ENCODE measurements at regions not wholly inside any gene's neighbourhood (a gene's known extent, or its start where the extent isn't known, plus 50 kb on each side); places are given as distances from the start of the nearest gene placed in this dataset.

DNA sequence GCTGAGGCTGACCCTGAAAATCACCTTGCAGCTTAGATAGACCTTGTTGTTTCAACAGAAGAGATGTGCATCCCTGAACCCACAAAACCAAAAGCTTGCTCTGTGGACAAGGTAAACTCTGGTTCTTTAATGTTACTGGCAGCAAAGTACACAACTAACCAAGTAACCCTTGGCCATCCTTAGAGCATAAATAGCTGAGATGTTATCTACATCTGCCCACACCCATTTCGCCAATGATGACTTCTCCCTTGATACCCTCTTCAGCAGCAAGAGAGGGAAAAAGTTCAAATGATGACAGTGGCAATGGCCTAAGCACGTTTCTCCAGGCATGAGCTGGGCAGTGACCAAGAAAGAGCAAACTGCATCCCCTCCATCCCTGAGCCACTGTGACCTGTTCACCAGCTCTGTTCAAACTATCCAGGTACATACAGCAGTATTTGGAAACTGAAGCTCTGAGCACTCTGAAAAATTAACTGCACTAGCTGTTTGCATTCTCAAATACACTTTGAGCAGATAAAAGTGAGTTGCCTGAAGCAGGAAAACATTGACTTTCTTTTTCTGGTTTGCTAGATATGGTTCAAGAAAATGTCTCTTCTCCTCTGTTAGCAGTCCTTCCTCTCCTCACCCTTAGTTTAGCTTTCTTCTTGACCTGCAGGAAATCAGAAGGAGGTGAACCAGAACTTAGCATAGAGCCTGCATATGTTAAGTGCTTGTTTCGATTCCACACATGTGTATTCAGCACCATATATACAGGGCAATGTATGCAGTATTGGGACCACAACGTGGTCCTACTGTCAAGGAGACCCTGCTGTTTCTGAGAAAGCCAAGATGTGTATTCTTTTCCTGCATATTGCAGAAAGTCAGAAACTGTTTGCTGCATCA is 231.7 kb downstream of the FOXO1 start:
- no peak overlapping the region for H3K4me3 ChIP-seq (ENCODE audit: low read depth, low read length)
- TF ChIP-seq POLR2A (IDR thresholded peaks at IDR 0.05; ENCODE audit: extremely low read depth, insufficient read length), result no peak
- TF ChIP-seq MYC (IDR thresholded peaks at IDR 0.05; ENCODE audit: low read depth, low read length), result no peak
- DNase-seq (ENCODE audit: low read depth), result no peak

DNA sequence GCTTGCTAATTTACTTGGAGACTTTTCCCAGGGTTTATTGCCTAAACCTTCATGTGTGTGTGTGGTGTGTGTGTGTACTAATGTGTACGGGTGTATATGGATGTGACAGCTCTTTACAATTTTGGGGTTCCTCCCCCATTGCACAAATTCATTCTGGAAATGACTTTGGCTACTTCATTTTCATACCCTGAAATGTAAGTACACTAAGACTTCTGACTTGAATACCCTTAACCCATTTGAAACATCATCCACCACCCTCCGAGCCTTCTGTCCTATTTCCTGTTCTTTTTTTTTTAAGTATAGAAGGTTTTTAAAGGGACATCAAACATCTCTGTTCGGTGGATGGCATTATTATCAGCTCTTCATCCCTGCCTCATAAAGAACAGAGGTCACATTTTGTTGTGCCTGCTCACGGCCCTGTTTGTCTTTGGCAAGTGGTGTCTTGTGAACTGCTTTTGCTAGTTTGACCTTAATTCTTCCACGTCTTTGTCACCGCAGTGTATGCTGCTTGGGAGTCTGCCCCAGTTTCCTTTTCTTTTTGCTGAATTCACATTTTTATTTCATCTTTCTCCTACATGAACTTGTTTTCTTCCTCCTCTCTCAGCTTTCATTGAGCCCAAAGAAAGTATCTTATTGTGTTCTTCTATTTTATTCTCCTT is 228.3 kb downstream of the FOXO1 start:
- H3K4me3 ChIP-seq (ENCODE audit: low read depth, low read length), result no peak overlapping the region
- TF ChIP-seq, protein P1, sequence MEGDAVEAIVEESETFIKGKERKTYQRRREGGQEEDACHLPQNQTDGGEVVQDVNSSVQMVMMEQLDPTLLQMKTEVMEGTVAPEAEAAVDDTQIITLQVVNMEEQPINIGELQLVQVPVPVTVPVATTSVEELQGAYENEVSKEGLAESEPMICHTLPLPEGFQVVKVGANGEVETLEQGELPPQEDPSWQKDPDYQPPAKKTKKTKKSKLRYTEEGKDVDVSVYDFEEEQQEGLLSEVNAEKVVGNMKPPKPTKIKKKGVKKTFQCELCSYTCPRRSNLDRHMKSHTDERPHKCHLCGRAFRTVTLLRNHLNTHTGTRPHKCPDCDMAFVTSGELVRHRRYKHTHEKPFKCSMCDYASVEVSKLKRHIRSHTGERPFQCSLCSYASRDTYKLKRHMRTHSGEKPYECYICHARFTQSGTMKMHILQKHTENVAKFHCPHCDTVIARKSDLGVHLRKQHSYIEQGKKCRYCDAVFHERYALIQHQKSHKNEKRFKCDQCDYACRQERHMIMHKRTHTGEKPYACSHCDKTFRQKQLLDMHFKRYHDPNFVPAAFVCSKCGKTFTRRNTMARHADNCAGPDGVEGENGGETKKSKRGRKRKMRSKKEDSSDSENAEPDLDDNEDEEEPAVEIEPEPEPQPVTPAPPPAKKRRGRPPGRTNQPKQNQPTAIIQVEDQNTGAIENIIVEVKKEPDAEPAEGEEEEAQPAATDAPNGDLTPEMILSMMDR (IDR thresholded peaks at IDR 0.05; ENCODE audit: low read depth, low read length), result no peak
- TF ChIP-seq, protein P2, sequence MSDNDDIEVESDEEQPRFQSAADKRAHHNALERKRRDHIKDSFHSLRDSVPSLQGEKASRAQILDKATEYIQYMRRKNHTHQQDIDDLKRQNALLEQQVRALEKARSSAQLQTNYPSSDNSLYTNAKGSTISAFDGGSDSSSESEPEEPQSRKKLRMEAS (IDR thresholded peaks at IDR 0.05; ENCODE audit: low read depth, low read length), result no peak
- TF ChIP-seq MYC (IDR thresholded peaks at IDR 0.05; ENCODE audit: low read depth, low read length) (no peak), POLR2A (IDR thresholded peaks at IDR 0.05; ENCODE audit: extremely low read depth, insufficient read length) (no peak)
- DNase-seq (ENCODE audit: low read depth), result no peak

DNA sequence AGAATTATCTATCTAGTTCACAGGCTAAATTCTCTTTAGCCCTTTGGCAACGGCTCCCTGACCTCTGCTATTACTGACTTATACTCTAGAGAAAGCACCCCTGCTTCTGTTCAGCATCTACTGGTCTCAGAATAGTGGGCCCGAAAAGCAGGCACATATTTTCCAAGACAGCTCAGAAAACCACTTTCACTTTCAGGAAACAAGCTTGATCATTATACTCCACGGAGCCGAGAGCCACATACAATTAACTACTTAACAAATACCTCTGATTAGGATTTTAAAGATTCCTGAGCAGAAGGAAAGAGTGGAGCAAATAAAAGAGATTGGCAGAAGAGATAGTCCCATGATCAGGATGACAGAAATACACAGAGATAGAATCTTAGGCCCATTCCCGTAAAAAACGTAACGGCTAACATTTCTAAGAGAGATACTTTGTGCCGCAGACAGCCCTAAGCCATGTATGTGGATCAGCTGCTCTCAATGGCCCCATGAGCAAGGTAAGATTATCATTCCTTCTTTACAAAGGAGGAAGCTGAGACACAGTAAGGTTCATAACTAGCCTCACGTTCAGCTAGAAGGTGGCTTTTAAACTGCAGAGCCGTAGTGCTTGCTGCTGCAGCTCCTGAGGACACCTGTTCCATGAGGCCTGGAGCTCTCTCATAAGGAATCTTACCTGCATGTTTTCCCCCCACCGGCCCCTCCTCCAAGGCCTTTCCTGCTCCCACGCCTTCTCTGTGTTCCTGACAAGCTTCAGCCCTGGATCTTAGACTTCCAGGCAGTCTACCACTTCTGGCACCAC is 227.2 kb downstream of the FOXO1 start:
- DNase-seq (ENCODE audit: low read depth), result no peak
- H3K4me3 ChIP-seq (ENCODE audit: low read depth, low read length), result no peak overlapping the region
- TF ChIP-seq, protein P1 (IDR thresholded peaks at IDR 0.05; ENCODE audit: low read depth, low read length), result no peak
- TF ChIP-seq POLR2A (IDR thresholded peaks at IDR 0.05; ENCODE audit: extremely low read depth, insufficient read length), result no peak
- no peak for TF ChIP-seq MYC (IDR thresholded peaks at IDR 0.05; ENCODE audit: low read depth, low read length)
- TF ChIP-seq, protein P2 (IDR thresholded peaks at IDR 0.05; ENCODE audit: low read depth, low read length), result no peak

DNA sequence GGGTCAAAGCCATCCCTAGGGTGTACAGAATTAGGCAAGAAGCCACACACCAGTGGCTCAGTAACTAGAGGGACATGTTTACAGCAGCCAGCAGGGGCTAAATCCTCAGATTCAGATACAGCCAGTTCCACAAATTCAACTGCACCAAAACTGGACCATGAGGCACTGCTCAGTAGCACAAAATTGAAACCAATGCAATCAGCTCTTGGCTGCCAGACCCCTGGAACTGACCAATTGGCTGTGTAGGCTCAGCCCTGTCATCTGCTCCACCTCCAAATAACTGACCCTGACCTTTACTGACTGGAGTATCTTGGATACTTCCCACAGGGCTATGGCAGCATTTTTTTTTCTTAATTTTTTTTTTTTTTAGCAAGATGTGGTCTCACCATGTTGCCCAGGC is 226.5 kb downstream of the FOXO1 start:
- TF ChIP-seq MYC (IDR thresholded peaks at IDR 0.05; ENCODE audit: low read depth, low read length), result no peak
- TF ChIP-seq POLR2A (IDR thresholded peaks at IDR 0.05; ENCODE audit: extremely low read depth, insufficient read length), result no peak
- TF ChIP-seq, protein P2 (IDR thresholded peaks at IDR 0.05; ENCODE audit: low read depth, low read length), result no peak
- TF ChIP-seq, protein P1 (IDR thresholded peaks at IDR 0.05; ENCODE audit: low read depth, low read length), result no peak
- no peak for DNase-seq (ENCODE audit: low read depth)

DNA sequence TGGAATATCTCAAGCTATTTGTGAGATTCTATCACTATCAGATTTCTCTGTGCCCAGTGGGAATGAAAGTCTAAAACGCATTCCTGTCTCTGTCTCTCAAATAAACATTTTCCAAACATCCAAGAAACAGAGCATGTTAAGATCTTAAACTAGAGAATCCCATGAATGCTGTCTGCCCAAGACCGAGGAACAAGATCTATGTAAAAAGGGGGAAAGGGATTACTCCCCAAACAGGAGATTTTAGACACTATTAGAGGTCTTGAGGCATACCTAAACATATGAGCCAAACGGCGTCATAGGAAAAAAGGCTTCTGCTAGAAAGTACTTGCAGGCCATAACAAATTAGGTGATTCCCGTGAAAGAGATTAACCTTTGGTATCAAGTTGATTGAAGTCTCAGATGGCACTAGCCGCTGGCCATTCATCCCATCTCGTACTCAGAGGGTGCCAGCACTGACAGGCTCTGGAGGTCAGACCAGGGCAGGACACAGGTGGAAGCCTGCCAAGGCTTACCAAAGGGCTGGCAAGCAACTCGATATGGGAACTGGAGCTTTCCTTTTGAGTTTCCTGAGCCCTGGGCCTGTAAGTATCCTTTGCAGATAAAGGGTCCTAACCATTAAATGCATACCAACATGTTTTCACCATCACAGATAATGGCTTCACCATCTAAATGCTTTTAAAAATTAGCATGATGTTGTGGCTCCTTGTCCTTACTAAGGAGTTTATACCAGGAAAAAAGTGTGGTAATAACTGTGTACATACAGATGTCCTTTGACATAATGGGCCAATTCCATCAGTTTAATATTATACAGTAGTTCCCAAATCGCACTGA is 225.2 kb downstream of the FOXO1 start:
- H3K4me3 ChIP-seq (ENCODE audit: low read depth, low read length), result no peak overlapping the region
- TF ChIP-seq MYC (IDR thresholded peaks at IDR 0.05; ENCODE audit: low read depth, low read length) (no peak), POLR2A (IDR thresholded peaks at IDR 0.05; ENCODE audit: extremely low read depth, insufficient read length) (no peak)
- TF ChIP-seq, protein P1 (IDR thresholded peaks at IDR 0.05; ENCODE audit: low read depth, low read length), result no peak
- TF ChIP-seq, protein P2 (IDR thresholded peaks at IDR 0.05; ENCODE audit: low read depth, low read length), result no peak
- no peak for DNase-seq (ENCODE audit: low read depth)

More for the DNA sequence above, 226.5 kb downstream of the FOXO1 start:
- H3K4me3 ChIP-seq (ENCODE audit: low read depth, low read length), result no peak overlapping the region

All from NB4 (cell line).